Keratinocyte (primary cell): ENCODE measurements at regions not wholly inside any gene's neighbourhood (a gene's known extent, or its start where the extent isn't known, plus 50 kb on each side); places are given as distances from the start of the nearest gene placed in this dataset.

Source experiments
- CTCF ChIP-seq, 3 experiments: IDR thresholded peaks in 1 of 3; conservative IDR thresholded peaks in 1 of 3; optimal IDR thresholded peaks in 1 of 3; 2 replicates in 2 of 3; 3 replicates in 1 of 3; pipeline versions ENCODE3 to v1.5.1; 2011; ENCODE audit warnings: low read length in 3 of 3, mild to moderate bottlenecking in 3 of 3, moderate library complexity in 2 of 3, control low read depth in 1 of 3, inconsistent platforms in 1 of 3; ENCODE audit not compliant: insufficient read depth in 2 of 3; ENCODE audit errors: extremely low read depth in 1 of 3
- EZH2 ChIP-seq: IDR thresholded peaks from one replicate; pipeline ENCODE4 v1.6.1; 2012; ENCODE audit warnings: inconsistent platforms, mild to moderate bottlenecking, low read length, moderate library complexity

DNA sequence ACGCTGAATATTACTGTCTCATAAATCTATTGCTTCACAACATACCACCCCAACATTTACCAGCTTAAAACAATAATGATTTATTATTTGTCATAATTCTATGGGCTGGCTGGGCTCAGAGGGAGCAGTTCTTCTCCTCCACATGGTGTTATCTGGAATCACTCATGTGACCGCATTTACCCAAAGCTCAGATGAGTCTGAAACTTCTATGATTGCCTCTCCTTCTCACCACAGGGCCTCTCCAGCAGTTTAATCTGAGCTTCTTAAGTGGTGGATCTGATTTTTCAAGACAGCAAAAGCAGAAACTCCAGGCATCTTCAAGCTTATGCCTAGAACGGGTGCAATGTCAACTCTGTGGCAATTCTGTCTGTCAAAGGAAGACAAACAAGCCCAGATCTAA, 210.3 kb upstream of the ADRA1B start:
- TF ChIP-seq CTCF (optimal IDR thresholded peaks at IDR 0.05 in 1 of 3, IDR thresholded peaks at IDR 0.05 in 1 of 3, conservative IDR thresholded peaks at IDR 0.05 in 1 of 3; ENCODE audit: extremely low read depth in 1 of 3, insufficient read depth in 2 of 3, low read length in 3 of 3), result no peak
- no peak for TF ChIP-seq EZH2
